ENCODE measurements at regions not wholly inside any gene's neighbourhood (a gene's known extent, or its start where the extent isn't known, plus 50 kb on each side); places are given as distances from the start of the nearest gene placed in this dataset.

DNA sequence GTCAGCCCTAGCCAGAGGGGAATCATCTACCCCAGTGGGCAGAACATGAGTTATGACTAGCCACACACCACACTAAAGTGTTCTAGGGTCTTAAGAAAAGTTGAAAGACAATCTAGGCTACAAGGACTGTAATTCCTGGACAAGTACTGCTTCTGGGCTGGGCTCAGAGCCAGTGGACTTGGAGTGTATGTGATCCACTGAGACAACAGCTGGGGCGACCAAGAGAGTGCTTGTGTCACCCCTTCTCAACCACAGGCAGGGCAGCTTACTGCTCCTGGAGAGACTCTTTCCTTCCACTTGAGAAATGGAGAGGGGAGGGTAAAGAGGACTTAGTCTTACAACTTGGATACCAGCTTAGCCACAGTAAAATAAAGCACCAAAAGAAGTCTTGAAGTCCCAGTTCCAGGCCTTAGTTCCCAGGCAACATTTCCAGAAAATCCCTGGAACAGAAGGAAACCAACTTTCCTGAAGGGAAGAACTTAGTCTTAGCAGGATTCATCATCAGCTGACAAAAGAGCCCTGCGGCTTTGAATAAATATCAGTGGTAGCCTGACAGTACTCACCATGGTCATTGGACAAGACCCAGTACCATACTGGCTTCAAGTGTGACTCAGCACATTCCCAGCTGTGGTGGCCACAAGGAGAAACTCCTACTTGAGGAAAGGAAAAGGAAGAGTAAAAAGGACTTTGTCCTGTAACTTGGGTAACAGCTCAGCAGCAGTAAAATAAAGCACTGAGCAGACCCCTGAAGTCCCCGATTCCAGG, 355.1 kb upstream of the ADGRB3 start:
- H3K4me2 ChIP-seq (ENCODE audit: insufficient read depth, low read length) = no peak overlapping the region
- H3K9me3 ChIP-seq (ENCODE audit: insufficient read depth, low read length, severe bottlenecking) = no peaks in the 10 kb centered on the region
- no peak for DNase-seq
- H3K4me1 ChIP-seq (ENCODE audit: insufficient read depth, low read length) = no peaks in the 10 kb centered on the region
- no peak overlapping the region for H3K4me3 ChIP-seq (ENCODE audit: low read depth in 1 of 2, low read length in 2 of 2)
- ATAC-seq (ENCODE audit: insufficient read depth, low read depth) = no peak
- H3K27ac ChIP-seq (ENCODE audit: low read length) = no peak overlapping the region
- no peaks in the 10 kb centered on the region for H3K79me2 ChIP-seq (ENCODE audit: insufficient read depth, low read length)
- no peaks in the 10 kb centered on the region for H3K36me3 ChIP-seq (ENCODE audit: insufficient read depth, low read length)
- no peaks in the 10 kb centered on the region for H4K20me1 ChIP-seq (ENCODE audit: insufficient read depth, low read length)
- no peaks in the 10 kb centered on the region for H3K27me3 ChIP-seq (ENCODE audit: insufficient read depth, low read length, poor library complexity)
- no peak overlapping the region for H2AFZ ChIP-seq (ENCODE audit: low read depth, low read length)
- no peak overlapping the region for H3K9ac ChIP-seq (ENCODE audit: low read depth, low read length)
- TF ChIP-seq, protein P1, sequence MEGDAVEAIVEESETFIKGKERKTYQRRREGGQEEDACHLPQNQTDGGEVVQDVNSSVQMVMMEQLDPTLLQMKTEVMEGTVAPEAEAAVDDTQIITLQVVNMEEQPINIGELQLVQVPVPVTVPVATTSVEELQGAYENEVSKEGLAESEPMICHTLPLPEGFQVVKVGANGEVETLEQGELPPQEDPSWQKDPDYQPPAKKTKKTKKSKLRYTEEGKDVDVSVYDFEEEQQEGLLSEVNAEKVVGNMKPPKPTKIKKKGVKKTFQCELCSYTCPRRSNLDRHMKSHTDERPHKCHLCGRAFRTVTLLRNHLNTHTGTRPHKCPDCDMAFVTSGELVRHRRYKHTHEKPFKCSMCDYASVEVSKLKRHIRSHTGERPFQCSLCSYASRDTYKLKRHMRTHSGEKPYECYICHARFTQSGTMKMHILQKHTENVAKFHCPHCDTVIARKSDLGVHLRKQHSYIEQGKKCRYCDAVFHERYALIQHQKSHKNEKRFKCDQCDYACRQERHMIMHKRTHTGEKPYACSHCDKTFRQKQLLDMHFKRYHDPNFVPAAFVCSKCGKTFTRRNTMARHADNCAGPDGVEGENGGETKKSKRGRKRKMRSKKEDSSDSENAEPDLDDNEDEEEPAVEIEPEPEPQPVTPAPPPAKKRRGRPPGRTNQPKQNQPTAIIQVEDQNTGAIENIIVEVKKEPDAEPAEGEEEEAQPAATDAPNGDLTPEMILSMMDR (IDR thresholded peaks at IDR 0.05; ENCODE audit: borderline replicate concordance, extremely low read depth, low read length, poor library complexity, severe bottlenecking) = no peak
- TF ChIP-seq EZH2 (IDR thresholded peaks at IDR 0.05; ENCODE audit: borderline replicate concordance, low read depth, low read length, severe bottlenecking) = no peak

DNA sequence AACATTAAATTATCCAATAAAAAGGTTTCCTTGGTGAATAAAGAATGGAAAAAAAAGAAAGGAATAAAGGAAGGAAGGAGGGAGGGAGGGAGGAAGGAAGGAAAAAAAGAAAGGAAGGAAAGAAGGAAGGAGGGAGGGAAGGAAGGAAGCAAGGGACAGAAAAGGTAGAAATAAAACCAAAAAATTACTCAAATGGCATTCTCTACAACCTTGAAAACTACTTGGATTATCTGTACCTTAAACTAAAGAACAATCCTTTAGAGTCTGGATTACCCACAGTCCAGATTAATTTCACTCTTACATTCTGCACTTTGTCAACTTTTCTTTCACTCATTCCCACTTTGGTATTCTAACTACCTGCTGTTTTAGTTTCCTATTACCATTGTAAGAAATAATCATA, 361.8 kb upstream of the ADGRB3 start:
- DNase-seq (no peak), ATAC-seq (ENCODE audit: insufficient read depth, low read depth) (no peak)
- no peak overlapping the region for H3K4me3 ChIP-seq (ENCODE audit: low read depth in 1 of 2, low read length in 2 of 2)
- H3K27me3 ChIP-seq (ENCODE audit: insufficient read depth, low read length, poor library complexity) = no peaks in the 10 kb centered on the region
- no peaks in the 10 kb centered on the region for H3K79me2 ChIP-seq (ENCODE audit: insufficient read depth, low read length)
- no peak overlapping the region for H3K27ac ChIP-seq (ENCODE audit: low read length)
- H4K20me1 ChIP-seq (ENCODE audit: insufficient read depth, low read length) = no peaks in the 10 kb centered on the region
- no peaks in the 10 kb centered on the region for H3K9me3 ChIP-seq (ENCODE audit: insufficient read depth, low read length, severe bottlenecking)
- no peak overlapping the region for H3K4me2 ChIP-seq (ENCODE audit: insufficient read depth, low read length)
- H3K9ac ChIP-seq (ENCODE audit: low read depth, low read length) = no peak overlapping the region
- no peaks in the 10 kb centered on the region for H3K4me1 ChIP-seq (ENCODE audit: insufficient read depth, low read length)
- no peak overlapping the region for H2AFZ ChIP-seq (ENCODE audit: low read depth, low read length)
- TF ChIP-seq, protein P1 (IDR thresholded peaks at IDR 0.05; ENCODE audit: borderline replicate concordance, extremely low read depth, low read length, poor library complexity, severe bottlenecking) = no peak
- no peak for TF ChIP-seq EZH2 (IDR thresholded peaks at IDR 0.05; ENCODE audit: borderline replicate concordance, low read depth, low read length, severe bottlenecking)
- no peaks in the 10 kb centered on the region for H3K36me3 ChIP-seq (ENCODE audit: insufficient read depth, low read length)

DNA sequence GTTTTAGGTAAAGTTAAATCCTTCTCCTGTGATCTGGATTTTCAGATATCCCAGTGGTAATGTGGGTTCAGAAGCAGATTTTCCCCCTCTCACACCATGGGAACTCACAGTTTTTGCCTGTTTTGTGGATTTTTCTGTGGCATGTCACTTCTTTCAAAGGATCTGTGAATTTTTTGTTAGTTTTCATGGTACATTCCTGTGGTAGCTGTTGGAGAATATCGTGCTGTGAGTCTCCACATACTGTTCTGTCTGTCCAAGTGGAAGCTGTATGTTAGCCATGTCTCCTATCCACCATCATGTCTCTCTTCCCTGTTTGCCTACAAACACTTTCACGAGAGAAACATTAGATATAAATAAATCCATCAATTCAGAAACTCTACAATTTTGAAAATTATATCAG, 378.7 kb upstream of the ADGRB3 start:
- Histone ChIP-seq H4K20me1 (ENCODE audit: insufficient read depth, low read length) (no peaks in the 10 kb centered on the region), H3K4me2 (ENCODE audit: insufficient read depth, low read length) (no peak overlapping the region), H3K27me3 (ENCODE audit: insufficient read depth, low read length, poor library complexity) (no peaks in the 10 kb centered on the region), H2AFZ (ENCODE audit: low read depth, low read length) (no peak overlapping the region), H3K79me2 (ENCODE audit: insufficient read depth, low read length) (no peaks in the 10 kb centered on the region), H3K36me3 (ENCODE audit: insufficient read depth, low read length) (no peaks in the 10 kb centered on the region), H3K4me3 (ENCODE audit: low read depth in 1 of 2, low read length in 2 of 2) (no peak overlapping the region), H3K4me1 (ENCODE audit: insufficient read depth, low read length) (no peaks in the 10 kb centered on the region), H3K9me3 (ENCODE audit: insufficient read depth, low read length, severe bottlenecking) (no peaks in the 10 kb centered on the region), H3K9ac (ENCODE audit: low read depth, low read length) (no peak overlapping the region), H3K27ac (ENCODE audit: low read length) (no peak overlapping the region)
- ATAC-seq (ENCODE audit: insufficient read depth, low read depth) (no peak), DNase-seq (no peak)
- no peak for TF ChIP-seq EZH2 (IDR thresholded peaks at IDR 0.05; ENCODE audit: borderline replicate concordance, low read depth, low read length, severe bottlenecking)
- TF ChIP-seq, protein P1 (IDR thresholded peaks at IDR 0.05; ENCODE audit: borderline replicate concordance, extremely low read depth, low read length, poor library complexity, severe bottlenecking) = no peak
